NCI-H748 (cell line): ENCODE measurements at regions not wholly inside any gene's neighbourhood (a gene's known extent, or its start where the extent isn't known, plus 50 kb on each side); places are given as distances from the start of the nearest gene placed in this dataset.

Experiments used
- DNase-seq: peaks from one replicate; lab custom pipeline; 2025; ENCODE audit not compliant: unreplicated experiment; lab: John Stamatoyannopoulos, UW

DNA sequence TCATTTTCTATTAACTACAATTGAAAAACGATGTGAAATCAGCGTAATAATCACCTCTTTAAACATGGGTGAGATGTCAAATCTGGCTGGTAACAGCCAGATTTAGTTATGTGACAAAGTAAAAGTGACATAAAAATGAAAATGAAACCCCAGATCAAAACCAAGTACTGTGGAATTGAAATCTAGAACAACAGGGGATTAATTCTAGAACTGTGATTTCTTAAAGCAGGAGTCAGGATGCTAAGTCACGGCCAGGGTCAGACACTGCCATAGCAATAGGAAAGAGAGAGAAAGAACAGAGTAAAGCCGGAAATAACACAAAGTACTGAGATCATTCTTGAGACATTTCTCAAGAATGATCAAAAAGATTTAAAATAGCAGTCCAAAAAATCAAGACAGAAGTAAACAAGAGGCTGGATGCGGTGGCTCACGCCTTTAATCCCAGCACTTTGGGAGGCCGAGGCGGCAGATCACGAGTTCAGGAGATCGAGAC, 1183.7 kb upstream of the NXPH2 start:
- no peak for DNase-seq

DNA sequence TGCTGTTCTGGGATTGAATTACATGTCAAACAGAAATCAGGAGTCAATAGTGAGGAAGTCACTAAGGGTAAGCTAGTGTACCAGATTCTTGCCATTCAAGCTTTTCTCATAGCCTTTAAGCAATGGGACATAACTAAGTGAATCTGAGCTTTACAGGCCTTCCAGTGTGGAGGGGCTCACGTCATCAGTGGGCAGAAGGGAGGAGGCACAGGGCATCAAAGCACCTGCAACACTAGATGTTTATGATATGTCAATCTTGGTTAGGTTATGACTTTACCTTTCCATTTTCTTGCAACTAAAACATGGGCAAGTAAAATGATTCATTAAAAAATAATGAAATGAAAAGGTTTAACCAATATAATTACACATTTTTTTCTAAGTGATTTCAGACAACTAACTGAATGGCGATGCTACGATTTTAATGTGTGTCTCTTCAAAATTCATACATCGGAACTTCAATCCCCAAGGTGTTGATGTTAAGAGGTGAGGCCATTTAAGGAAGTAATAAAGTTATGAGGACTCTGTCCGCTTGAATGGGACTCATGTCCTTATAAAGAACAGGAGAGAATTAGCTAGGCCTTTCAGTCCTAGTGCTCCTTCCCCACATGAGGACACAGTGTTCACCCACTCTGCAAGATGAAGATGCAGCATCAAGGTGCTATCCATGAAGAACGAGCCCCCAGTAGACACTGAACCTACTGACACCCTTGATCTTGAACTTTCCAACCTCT, 1169.2 kb upstream of the NXPH2 start:
- no peak for DNase-seq

DNA sequence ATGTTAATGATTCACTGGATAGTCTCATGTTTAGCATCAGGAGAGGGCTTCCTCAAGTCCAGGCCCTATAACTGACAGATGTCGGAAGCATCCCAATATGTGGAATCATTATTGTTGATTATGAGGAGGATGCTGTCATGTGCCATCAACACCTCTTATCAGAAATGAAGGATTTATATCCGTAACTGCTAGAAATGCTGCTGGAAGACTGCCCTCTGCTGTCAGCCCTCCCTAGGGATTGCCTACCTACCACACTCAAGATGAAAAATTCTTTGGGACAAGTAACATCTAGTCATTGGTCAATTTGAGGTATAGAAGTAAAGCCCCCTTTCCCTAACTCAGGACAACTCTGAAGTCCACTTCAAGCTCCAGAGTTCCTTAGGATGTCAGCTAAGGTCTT, 1166.5 kb upstream of the NXPH2 start:
- no peak for DNase-seq

DNA sequence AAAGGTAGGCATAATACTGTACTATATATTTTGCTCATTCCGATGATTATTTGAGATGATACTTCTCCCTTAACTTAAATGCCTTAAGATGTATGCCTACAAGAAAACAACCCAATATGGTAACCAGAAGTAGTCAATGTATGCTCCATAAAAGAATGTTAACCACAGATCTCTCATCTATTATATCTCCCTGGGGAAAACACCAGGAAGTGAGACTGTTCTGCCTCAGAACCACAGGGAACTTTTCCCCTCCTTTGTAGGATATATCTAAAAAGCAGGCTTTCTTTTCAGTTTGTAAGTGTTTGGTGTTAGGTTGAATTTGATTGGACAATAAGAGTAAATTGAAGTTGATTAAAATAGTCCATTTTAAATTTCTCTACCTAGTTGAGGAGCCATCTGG, 1160.5 kb upstream of the NXPH2 start:
- no peak for DNase-seq

DNA sequence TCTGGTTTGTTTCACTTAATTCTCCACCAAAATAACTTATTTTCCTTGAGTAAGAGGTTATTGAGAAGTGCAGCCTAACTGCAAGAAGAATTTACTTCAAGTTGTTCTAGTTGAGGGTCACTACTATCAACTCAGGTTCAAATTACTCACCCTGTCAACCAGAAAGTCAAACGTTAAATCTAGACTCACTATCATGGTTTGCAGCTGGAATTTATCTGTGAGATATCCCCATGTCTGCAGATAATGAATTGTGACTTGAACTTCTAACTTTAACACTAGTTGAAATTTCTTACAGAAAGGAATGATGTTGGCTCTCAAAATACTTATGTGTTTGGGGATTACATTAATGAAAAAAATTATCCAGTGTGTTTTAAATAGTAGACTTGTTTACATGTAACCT, 1145.7 kb upstream of the NXPH2 start:
- no peak for DNase-seq

DNA sequence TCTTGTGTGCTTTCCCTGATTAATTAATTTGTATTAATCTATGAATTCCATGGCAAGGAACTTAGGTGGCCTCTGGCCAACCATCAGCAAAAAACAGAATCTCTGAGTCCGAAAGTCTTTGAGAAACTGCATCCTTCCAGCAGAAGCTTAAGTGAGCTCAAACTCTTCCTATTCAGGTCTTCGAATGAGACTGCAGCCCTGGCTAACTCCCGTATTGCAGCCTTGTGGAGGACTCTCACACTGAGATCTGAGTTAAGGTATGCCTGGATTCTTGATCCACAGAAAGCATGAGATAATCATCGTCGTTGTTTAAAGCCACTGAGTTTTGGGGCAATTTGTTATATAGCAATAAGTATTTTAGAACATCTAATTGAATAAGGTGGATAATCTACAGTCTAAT, 1143.9 kb upstream of the NXPH2 start:
- DNase-seq: no peak

DNA sequence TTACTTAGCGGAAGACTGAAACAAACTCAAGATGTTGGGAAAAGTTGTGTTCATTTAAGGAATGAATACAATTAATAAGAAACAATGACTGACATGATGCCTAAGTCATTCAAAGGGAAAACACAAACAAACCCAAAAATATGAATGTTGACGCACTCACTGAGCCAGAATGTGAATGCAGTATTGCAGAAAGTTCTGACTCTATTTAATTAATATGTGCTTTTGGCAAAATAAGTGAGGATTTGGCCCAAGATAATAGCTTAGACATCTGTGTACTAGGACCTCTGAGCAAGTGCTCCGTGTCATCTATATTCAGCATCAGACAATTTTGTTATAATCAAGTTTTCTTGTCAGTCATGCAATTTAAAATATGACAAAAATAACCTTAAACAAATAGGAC, 1138.8 kb upstream of the NXPH2 start:
- no peak for DNase-seq

DNA sequence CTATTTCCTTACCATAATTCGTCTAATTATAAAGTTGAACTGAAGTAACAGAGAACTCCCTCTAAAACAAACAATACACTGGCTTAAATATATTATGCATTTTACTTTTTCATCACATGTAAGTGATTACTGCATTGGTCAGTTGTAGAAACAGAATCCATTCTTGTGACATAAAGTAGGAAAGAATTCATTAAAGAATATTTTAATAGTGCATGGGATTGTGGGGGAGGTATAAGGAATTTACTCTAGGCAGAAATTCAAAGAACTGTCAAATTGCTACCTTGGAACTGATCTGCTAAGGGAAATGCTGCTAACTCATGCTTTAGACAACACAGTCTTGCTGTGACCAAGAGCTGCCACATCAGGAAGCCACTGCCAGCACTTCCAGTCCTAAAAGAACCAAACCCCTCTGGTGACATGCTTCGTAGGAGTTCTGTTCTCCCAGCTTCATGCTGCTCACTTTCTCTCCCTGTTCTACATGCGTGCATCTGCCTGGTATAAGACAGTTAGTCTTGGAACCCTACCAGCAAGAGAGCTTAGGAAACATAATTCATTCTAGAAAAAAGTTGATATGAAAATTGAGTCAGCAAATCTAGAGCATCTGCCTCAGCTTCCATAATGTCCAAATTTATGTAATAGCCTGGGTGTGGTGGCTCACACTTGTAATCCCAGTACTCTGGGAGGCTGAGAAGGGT, 1137.6 kb upstream of the NXPH2 start:
- no peak for DNase-seq

DNA sequence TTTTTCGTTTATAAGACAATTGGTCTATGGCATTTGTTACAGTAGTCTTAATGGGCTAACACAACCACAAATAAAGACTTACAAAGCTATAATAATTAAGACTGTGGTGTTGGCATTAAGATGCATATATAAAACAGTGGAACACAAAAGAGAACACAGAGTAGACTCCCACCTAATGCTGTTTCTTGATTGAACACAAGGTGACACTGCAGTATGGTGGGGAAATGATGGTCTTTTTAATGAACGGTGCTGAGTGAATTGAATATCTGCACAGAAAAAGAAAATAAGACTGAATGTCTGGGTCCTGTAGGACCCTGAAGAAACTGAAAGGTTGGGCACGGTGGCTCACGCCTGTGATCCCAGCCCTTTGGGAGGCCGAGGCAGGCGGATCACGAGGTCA, 1136.6 kb upstream of the NXPH2 start:
- peak; percentile 9 for DNase-seq

DNA sequence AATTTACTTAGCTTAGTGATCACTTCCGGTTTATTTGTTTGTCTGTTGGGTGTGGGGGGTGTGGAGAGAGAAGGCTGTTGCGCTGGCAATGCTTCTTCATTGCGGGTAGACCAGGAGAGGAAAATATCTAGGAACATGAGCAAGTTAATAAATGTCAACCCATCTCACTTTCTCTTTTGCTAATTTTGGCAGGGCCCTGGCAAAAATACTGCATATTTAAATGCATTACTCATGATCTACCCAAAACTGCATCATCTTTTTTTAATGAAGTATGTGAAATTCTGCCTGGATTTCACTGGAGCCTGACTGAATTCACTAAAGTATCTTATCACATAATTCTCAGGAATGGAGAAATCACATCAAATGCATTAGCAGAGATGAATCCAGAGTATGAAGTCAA, 1131.0 kb upstream of the NXPH2 start:
- no peak for DNase-seq

DNA sequence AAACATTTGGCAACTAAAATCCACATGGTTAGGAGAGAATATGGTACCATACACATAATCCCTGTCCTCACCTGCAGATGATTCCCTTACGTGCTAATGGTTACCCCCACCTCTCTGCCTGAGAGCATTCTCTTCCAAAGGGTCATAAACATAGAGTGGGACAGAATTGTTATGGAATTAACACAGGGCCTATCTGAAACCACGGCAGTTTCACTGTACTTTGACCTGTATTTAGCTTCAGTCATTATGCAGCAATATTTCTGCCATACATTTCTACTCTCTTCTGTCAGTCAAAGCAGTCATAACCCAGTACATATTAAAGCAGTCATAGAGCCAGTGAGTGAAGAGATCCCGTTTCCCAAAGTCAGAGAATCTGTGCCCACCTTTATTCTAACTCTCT, 1128.9 kb upstream of the NXPH2 start:
- DNase-seq: no peak

DNA sequence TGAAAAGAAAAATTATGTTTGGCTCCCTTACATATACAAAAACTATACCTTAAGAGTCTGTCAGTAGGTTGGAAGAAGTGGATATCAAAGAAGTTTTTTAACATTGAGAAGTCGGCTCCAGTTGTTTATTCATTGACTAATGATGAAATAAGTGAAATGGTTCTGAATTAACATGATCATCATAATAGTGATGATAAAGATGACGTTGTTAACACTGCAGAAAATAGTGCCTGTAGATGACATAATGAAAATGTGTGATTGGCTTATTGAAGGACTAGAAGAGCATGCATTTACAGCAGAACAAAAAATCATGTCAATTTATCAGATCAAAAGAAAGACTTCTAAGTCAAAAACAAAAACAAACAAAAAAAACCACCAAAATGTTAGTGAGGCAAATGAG, 1125.4 kb upstream of the NXPH2 start:
- DNase-seq: no peak

DNA sequence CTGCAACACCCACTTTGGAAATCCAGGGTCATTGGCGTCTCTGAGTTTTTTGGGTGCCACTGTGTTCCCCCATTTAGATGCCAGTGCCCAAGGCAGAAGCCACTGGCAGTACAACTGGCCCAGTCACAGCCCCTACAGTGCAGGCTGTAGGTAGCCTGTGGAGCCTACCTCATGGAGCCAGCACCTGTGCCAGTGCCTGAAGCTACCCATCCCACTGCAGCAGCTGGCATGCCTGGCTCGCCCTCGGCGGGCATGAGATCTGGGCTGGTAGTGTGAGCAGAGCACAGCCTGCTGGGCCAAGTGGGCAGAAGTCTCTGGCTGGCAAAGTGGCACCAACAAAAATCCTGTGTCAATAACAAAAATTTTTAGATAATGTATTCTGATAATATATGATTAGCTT, 1111.4 kb upstream of the NXPH2 start:
- no peak for DNase-seq

DNA sequence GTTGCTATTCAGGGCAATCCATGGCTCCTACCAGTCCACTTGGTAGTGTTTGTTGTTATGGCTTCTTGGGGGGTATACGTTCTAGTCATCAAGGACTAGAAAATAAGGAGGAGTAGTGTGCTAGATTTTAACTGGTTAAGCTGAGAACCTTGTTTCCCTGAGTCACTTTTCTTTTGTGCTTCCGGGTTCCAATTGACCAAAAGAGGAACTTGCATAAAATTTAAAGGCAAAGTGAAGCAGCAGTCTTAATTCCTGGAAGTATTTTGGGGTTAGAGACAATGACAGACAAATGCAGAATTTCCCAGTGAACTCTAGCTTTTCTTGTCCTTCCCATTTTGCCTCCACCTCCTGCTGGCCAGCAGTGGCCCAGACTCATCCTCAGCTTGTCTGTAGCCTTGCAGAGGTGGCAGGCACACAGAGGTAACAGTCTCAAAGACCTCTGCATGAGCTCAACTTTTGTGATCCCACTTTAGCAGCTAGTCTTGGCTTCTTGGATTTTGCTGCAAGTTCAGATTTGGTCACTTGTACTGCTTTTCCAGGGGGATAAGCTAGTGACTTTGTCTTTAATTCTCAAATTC, 1105.8 kb upstream of the NXPH2 start:
- DNase-seq: no peak

DNA sequence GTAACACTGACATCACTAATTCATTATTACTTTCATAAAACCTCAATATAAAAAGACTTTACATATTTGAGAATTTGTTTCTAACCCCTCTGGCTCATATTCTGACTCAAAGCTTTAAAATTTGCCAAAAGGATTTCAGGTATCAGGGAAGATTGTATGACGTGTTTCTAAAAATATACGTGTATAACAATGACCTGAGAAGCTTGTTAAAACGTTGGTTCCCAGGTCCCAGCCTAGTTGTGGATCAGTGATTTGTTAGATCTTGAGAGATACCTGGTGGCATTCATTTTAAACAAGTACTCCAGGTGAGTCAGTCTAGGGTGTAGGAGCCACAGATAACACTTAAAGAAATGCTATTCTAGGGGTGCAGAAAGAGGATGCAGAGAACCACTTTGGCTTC, 1096.8 kb upstream of the NXPH2 start:
- no peak for DNase-seq

DNA sequence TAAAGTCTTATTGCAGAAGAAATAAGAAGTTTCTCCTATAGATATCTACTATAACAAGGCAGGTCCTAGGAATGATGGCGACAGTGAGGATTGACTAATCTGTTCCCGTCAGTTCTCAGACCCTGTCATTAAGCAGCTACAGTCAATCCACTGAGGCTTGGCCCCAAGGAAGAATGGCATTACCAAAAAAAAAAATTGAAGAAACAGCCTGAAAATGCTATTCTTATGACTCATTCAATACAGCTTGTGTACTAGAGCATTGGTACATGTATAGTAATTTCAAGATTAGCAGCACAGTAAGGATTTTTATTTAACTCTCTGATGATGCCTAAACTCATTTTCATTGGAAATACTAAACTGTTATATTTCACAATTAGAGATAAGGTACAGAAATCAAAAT, 1096.1 kb upstream of the NXPH2 start:
- no peak for DNase-seq

DNA sequence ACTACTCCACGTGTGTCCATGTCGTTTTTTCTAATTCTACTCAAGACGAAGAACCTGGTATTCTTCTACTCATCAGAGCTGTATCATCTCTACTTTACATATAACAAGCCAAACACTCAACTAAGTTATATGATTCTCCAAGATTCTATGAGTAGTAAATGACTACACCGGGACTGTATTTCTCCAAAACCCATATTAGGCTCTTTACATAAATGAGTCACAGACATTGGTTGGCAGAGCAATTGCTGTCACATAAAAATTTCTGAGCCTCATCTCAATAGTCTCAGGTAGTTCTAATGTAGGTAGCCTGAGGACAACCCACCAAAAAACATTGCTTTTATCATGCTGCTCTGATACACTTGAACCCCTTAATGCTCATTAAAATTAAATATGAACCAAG, 1092.3 kb upstream of the NXPH2 start:
- DNase-seq: no peak

DNA sequence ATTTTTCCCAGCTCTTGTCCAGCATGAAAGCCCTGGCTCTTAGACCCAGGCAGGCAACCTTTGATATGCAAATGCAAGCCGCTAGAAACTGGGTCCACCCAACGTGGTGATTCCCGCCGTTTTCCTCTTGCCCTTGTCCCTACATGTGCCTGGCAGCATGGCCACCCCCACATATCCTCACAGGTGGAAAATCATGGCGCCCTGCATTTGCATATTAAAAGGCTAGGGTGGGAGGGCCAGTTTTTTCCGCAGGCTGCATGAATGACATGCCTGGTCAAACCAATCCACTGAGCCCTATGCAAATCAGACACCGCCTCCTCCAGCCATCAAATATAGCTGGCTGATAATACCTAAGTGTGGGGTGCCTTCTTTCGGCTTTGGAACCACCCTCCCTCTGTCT, 1091.8 kb upstream of the NXPH2 start:
- no peak for DNase-seq

DNA sequence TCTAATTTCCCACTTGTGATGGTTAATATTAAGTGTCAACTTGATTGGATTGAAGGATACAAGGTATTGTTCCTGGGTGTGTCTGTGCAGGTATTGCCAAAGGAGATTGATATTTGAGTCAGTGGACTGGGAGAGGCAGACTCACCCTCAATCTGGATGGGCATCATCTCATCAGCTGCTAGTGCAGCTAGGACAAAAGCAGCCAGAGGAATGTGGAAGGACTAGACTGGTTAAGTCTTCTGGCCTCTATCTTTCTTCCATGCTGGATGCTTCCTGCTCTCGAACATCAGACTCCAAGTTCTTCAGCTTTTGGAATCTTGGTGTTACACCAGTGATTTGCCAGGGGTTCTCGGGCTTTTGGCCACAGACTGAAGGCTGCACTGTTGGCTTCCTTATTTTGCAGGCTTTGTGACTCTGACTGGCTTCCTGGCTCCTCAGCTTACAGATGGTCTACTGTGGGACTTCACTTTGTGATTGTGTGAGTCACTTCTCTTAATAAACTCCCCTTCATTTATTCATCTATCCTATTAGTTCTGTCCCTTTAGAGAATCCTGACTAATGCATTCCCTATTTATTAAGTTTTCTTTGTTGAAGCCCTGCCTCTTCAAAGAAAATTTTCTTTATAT, 1087.5 kb upstream of the NXPH2 start:
- no peak for DNase-seq

DNA sequence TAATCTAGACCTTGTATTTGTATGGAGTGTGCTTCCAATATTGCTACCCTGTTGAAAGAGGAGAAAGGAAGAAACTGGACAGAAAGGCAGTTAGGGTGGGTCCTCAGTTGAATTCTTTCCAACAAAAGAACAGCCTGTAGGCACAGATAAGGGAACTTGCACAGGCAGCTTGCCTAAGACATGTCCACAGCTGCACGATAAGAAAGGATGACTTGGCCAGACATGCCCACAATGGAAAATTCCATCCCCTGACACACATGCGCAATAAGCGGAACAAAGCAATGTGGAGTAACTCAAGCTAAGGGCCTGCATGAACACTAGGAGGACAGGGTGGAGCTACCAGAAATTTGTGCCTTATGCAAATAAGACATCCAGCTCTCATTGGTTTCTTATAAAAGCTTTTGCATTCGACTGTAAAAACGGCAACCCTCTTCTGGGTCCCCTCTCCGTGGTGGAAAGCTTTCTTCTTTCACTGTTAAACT, 1084.7 kb upstream of the NXPH2 start:
- DNase-seq: no peak

DNA sequence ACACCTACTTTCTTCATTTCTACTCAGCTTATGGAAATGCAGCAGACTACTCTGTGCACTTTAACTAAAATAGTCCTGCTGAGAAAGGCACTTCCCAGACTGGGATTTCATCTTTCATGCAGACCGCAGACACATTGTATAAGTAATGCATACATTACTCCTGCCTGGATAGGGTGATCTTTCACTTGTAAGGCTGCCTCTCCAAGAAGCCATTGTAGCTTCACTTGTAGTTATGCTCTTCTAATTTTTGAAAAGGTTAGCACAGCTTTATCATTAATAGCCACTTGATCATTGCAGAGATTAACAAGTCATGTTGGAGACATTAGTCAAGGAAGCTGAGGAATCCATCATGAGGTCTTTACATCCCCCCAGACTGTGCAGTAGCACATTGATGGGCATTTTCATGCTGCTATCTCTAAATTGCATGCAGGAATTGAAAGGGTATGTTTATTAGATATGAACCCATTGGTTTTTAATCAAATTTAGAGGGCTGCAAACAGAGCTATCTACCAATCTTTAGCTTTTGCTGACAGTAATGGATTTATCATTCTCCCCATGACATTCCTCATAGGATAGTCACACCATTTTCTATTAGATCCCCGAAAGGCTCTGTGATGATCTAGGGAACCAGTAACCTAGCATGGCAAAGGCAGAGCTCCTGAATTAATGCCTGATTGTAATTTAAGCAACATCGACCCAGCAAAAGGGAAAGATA, 1074.7 kb upstream of the NXPH2 start:
- no peak for DNase-seq
